ENCODE measurements at regions not wholly inside any gene's neighbourhood (a gene's known extent, or its start where the extent isn't known, plus 50 kb on each side); places are given as distances from the start of the nearest gene placed in this dataset.

- no peak for TF ChIP-seq CTCF (IDR thresholded peaks at IDR 0.05)
- TF ChIP-seq EZH2phosphoT487 (IDR thresholded peaks at IDR 0.05) = no peak
- no peak for TF ChIP-seq EZH2 (IDR thresholded peaks at IDR 0.05)
Observed at GRCh38 chr12:78473561-78473960, 391.0 kb upstream of the SYT1 start.

Data from neural progenitor cell (in vitro differentiated cells).